A549 (cell line): ENCODE measurements at regions not wholly inside any gene's neighbourhood (a gene's known extent, or its start where the extent isn't known, plus 50 kb on each side); places are given as distances from the start of the nearest gene placed in this dataset.

Experiments used
- ATAC-seq, 2 experiments: fragments of 200-7000 bp in 1 of 2; fragments of >200 bp in 1 of 2; cut with Nextera tagmentation in 1 of 2; cut with Tn5 transposase in 1 of 2; 3 replicates each; pipeline versions ENCODE4 v1.8.0 to v1.9.1; 2018 to 2020; ENCODE audit warnings: mild to moderate bottlenecking in 1 of 2, moderate library complexity in 1 of 2
- CTCF ChIA-PET: fragments of 300-600 bp; sonication (Branson Sonifier 250); formaldehyde crosslinking; extraction: SDS; loops from one replicate; lab custom pipeline; 2021; ENCODE audit warnings: antibody characterized with exemption, inconsistent platforms; lab: Yijun Ruan, JAX
- POLR2A ChIA-PET: fragments of 350-600 bp; formaldehyde crosslinking; extraction: SDS; loops from one replicate; lab custom pipeline; 2021; ENCODE audit warnings: antibody characterized with exemption, inconsistent platforms; lab: Yijun Ruan, JAX
- DNase-seq, 2 experiments: peaks; one replicate each; pipeline versions ENCODE4 v3.0.0 to v3.0.0-alpha.2; 2011 to 2016; ENCODE audit warnings: low read depth in 1 of 2, low spot score in 1 of 2
- FAIRE-seq: peaks from 2 replicates; lab custom pipeline; 2011; peaks lifted over from hg19 to GRCh38; lab: Jason Lieb, UNC
- H3K27ac ChIP-seq, 2 experiments: fragments of >200 bp; sonication (Bioruptor Twin); formaldehyde crosslinking; 3 replicates each; pipeline ENCODE4 v1.5.1; 2016 to 2017
- H3K4me1 ChIP-seq: fragments of >200 bp; sonication (Bioruptor Twin); formaldehyde crosslinking; 3 replicates; pipeline ENCODE4 v1.6.1; 2016
- H3K4me2 ChIP-seq: fragments of >200 bp; sonication (Bioruptor Twin); formaldehyde crosslinking; 3 replicates; pipeline ENCODE4 v1.6.1; 2016
- H3K4me3 ChIP-seq: fragments of >200 bp; sonication (Bioruptor Twin); formaldehyde crosslinking; 3 replicates; pipeline ENCODE4 v1.5.1; 2016
- H3K9me3 ChIP-seq: fragments of >200 bp; sonication (Bioruptor Twin); formaldehyde crosslinking; 3 replicates; pipeline ENCODE4 v1.6.1; 2016
- BCL3 ChIP-seq: fragments of >200 bp; sonication (Bioruptor Twin); formaldehyde crosslinking; IDR thresholded peaks from 3 replicates; pipeline ENCODE4 v1.6.1; 2016
- CBX2 ChIP-seq: fragments of 200-600 bp; sonication (generic); IDR thresholded peaks from 2 replicates; pipeline ENCODE4 v1.6.1; 2016; ENCODE audit warnings: low read depth, mild to moderate bottlenecking, borderline replicate concordance
- CHD2 ChIP-seq: fragments of 150-350 bp; IDR thresholded peaks from 2 replicates; pipeline ENCODE4 v1.6.1; 2014; ENCODE audit warnings: low read length; ENCODE audit not compliant: partially characterized antibody
- CTCF ChIP-seq: fragments of >200 bp; sonication (Bioruptor Twin); formaldehyde crosslinking; IDR thresholded peaks from 3 replicates; pipeline ENCODE4 v1.5.1; 2016
- E2F6 ChIP-seq: IDR thresholded peaks from 2 replicates; pipeline ENCODE4 v1.6.1; 2012; ENCODE audit warnings: low read depth, borderline replicate concordance
- EHF ChIP-seq: fragments of 250-450 bp; sonication (Bioruptor Pico); IDR thresholded peaks from 2 replicates; pipeline ENCODE4 v1.5.0; 2020; ENCODE audit warnings: mild to moderate bottlenecking
- EHMT2 ChIP-seq: fragments of 200-600 bp; sonication (generic); IDR thresholded peaks from 2 replicates; pipeline ENCODE4 v1.6.1; 2016; ENCODE audit warnings: antibody characterized with exemption, low read depth, mild to moderate bottlenecking, moderate library complexity
- EP300 ChIP-seq, 2 experiments: fragments of >200 bp; sonication (Bioruptor Twin); formaldehyde crosslinking; IDR thresholded peaks; 2 replicates in 1 of 2; 3 replicates in 1 of 2; pipeline ENCODE4 v1.6.1; 2016 to 2017
- ESRRA ChIP-seq: fragments of 150-350 bp; IDR thresholded peaks from 2 replicates; pipeline ENCODE4 v1.6.1; 2014; ENCODE audit warnings: mild to moderate bottlenecking, low read length, borderline replicate concordance
- FOXS1 ChIP-seq: fragments of 250-450 bp; sonication (Bioruptor Pico); IDR thresholded peaks from 2 replicates; pipeline ENCODE4 v1.5.0; 2020; ENCODE audit warnings: mild to moderate bottlenecking, moderate library complexity
- HDAC2 ChIP-seq: fragments of 200-600 bp; sonication (generic); IDR thresholded peaks from 2 replicates; pipeline ENCODE4 v1.6.1; 2016
- HOXA7 ChIP-seq: fragments of 250-450 bp; sonication (Bioruptor Pico); IDR thresholded peaks from 2 replicates; pipeline ENCODE4 v1.5.0; 2020; ENCODE audit warnings: mild to moderate bottlenecking, moderate library complexity
- JUN ChIP-seq, 2 experiments: fragments of >200 bp; sonication (Bioruptor Twin); formaldehyde crosslinking; IDR thresholded peaks; 2 replicates in 1 of 2; 3 replicates in 1 of 2; pipeline ENCODE4 v1.6.1; 2016 to 2017
- JUNB ChIP-seq: fragments of >200 bp; sonication (Bioruptor Twin); formaldehyde crosslinking; IDR thresholded peaks from 2 replicates; pipeline ENCODE4 v1.6.1; 2016
- KDM1A ChIP-seq: fragments of 200-600 bp; sonication (generic); IDR thresholded peaks from 2 replicates; pipeline ENCODE4 v1.6.1; 2016; ENCODE audit warnings: low read depth, mild to moderate bottlenecking
- KDM5A ChIP-seq: fragments of 200-600 bp; sonication (generic); IDR thresholded peaks from 2 replicates; pipeline ENCODE4 v1.6.1; 2016; ENCODE audit warnings: antibody characterized with exemption, mild to moderate bottlenecking
- MAFK ChIP-seq: fragments of 450-650 bp; IDR thresholded peaks from 2 replicates; pipeline ENCODE4 v1.6.1; 2014; ENCODE audit not compliant: partially characterized antibody
- MAX ChIP-seq: IDR thresholded peaks from 2 replicates; pipeline ENCODE4 v1.6.1; 2012
- MAZ ChIP-seq: fragments of 150-350 bp; IDR thresholded peaks from 2 replicates; pipeline ENCODE4 v1.6.1; 2014; ENCODE audit warnings: antibody characterized with exemption, low read depth, low read length, borderline replicate concordance
- NPAS2 ChIP-seq: fragments of 250-450 bp; sonication (Bioruptor Pico); IDR thresholded peaks from 2 replicates; pipeline ENCODE4 v1.8.0; 2022; ENCODE audit warnings: mild to moderate bottlenecking, moderate library complexity, borderline replicate concordance
- PBX3 ChIP-seq: IDR thresholded peaks from 2 replicates; pipeline ENCODE4 v1.6.1; 2012
- PHF8 ChIP-seq: fragments of 200-600 bp; sonication (generic); IDR thresholded peaks from 2 replicates; pipeline ENCODE4 v1.6.1; 2016; ENCODE audit warnings: low read depth, mild to moderate bottlenecking, antibody characterized with exemption, moderate library complexity, borderline replicate concordance
- RAD21 ChIP-seq, 2 experiments: fragments of >200 bp in 1 of 2; sonication (Bioruptor Twin) in 1 of 2; formaldehyde crosslinking in 1 of 2; IDR thresholded peaks in 1 of 2; conservative IDR thresholded peaks in 1 of 2; 2 replicates in 1 of 2; 3 replicates in 1 of 2; pipeline ENCODE4 v1.6.1; 2012 to 2018; ENCODE audit warnings: inconsistent platforms in 1 of 2
- SMC3 ChIP-seq: fragments of >200 bp; sonication (Bioruptor Twin); formaldehyde crosslinking; IDR thresholded peaks from 3 replicates; pipeline ENCODE4 v1.6.1; 2018; ENCODE audit warnings: inconsistent platforms
- TFCP2L1 ChIP-seq: fragments of 250-450 bp; sonication (Bioruptor Pico); IDR thresholded peaks from 2 replicates; pipeline ENCODE4 v1.5.0; 2021; ENCODE audit warnings: mild to moderate bottlenecking
- ZFP36 ChIP-seq: fragments of 450-650 bp; IDR thresholded peaks from 2 replicates; pipeline ENCODE4 v1.6.1; 2014; ENCODE audit warnings: borderline replicate concordance; ENCODE audit not compliant: partially characterized antibody
- ZNF302 ChIP-seq: fragments of 250-450 bp; sonication (Bioruptor Pico); IDR thresholded peaks from 2 replicates; pipeline ENCODE4 v1.9.0; 2021; ENCODE audit warnings: inconsistent platforms, mild to moderate bottlenecking, moderate library complexity
- WGBS: methylation state at CpG from one replicate; pipeline ENCODE4 v1.1.6; 2017; ENCODE audit errors: missing lambda C conversion rate; 5-methylcytosine and 5-hydroxymethylcytosine counted together

- TF ChIP-seq RAD21 (conservative IDR thresholded peaks at IDR 0.05 in 1 of 2, IDR thresholded peaks at IDR 0.05 in 1 of 2) = no peak
- no peak for TF ChIP-seq BCL3
- TF ChIP-seq CHD2 = no peak
- no peak for TF ChIP-seq PBX3
- TF ChIP-seq ESRRA = no peak
- TF ChIP-seq TFCP2L1 (CRISPR knock-in tag) = no peak
- no peak for TF ChIP-seq PHF8
- no peak for TF ChIP-seq MAZ
- no peak for TF ChIP-seq JUN (IDR thresholded peaks at IDR 0.05)
- TF ChIP-seq JUNB = no peak
- no peak for TF ChIP-seq ZNF302 (CRISPR knock-in tag)
- no peak for TF ChIP-seq KDM5A
- ATAC-seq = no peak
- H3K4me3 ChIP-seq = no peak overlapping the region
Measured at GRCh38 chr2:16378031-16378430, 287.6 kb downstream of the CYRIA start.

GRCh38 chr2:16375981-16376380 lies 289.7 kb downstream of the CYRIA start:
- H3K4me3 ChIP-seq = no peak overlapping the region
- no peak for DNase-seq
- H3K9me3 ChIP-seq = peaks cover 2% of the 10 kb centered on the region; the same call in 2 of the 3 replicates
- no peak overlapping the region for H3K27ac ChIP-seq
- TF ChIP-seq EHMT2 = no peak
- TF ChIP-seq SMC3 = no peak
- TF ChIP-seq EP300 (IDR thresholded peaks at IDR 0.05) = no peak
- TF ChIP-seq E2F6 = no peak
- TF ChIP-seq NPAS2 (CRISPR knock-in tag) = no peak
- no peak for TF ChIP-seq CBX2
- no peak for TF ChIP-seq HOXA7 (CRISPR knock-in tag)
- no peak for TF ChIP-seq CTCF
- no peak for TF ChIP-seq EHF (CRISPR knock-in tag)
- TF ChIP-seq MAFK = no peak
- TF ChIP-seq HDAC2 = no peak
- no peak for TF ChIP-seq FOXS1 (CRISPR knock-in tag)
- no peak for TF ChIP-seq ZNF302 (CRISPR knock-in tag)
- no peak for TF ChIP-seq ZFP36
- TF ChIP-seq KDM1A = no peak
- no peak for TF ChIP-seq MAX
- no peak for TF ChIP-seq ESRRA
- FAIRE-seq = no peak
- no peaks in the 10 kb centered on the region for H3K4me1 ChIP-seq
- POLR2A ChIA-PET = no interaction called here
- no peak overlapping the region for H3K4me2 ChIP-seq
- ATAC-seq = no peak
- 2% methylated on average over 4 of the region's 4 CpGs for WGBS
- CTCF ChIA-PET = no interaction called here

More at GRCh38 chr2:16378031-16378430, 287.6 kb downstream of the CYRIA start:
- 5% methylated on average over 2 of the region's 2 CpGs for whole genome bisulfite sequencing
- ChIA-PET CTCF (no interaction called here), POLR2A (no interaction called here)
- no peaks in the 10 kb centered on the region for H3K9me3 ChIP-seq
- FAIRE-seq (no peak), DNase-seq (no peak)
- H3K4me2 ChIP-seq = no peak overlapping the region
- no peak overlapping the region for H3K27ac ChIP-seq
- H3K4me1 ChIP-seq = no peaks in the 10 kb centered on the region
